Astrocyte (in vitro differentiated cells and primary cell): ENCODE measurements at regions not wholly inside any gene's neighbourhood (a gene's known extent, or its start where the extent isn't known, plus 50 kb on each side); places are given as distances from the start of the nearest gene placed in this dataset.

Source experiments
- EZH2 ChIP-seq: IDR thresholded peaks from 2 replicates; pipeline ENCODE4 v1.6.1; 2012; ENCODE audit warnings: mild to moderate bottlenecking, low read length, inconsistent platforms; ENCODE audit not compliant: insufficient read depth
- TF ChIP-seq, protein P1 (sequence below): IDR thresholded peaks from 2 replicates; pipeline ENCODE4 v1.5.1; 2011; ENCODE audit warnings: low read depth, mild to moderate bottlenecking, inconsistent platforms, low read length, moderate library complexity; ENCODE audit not compliant: insufficient read depth

DNA sequence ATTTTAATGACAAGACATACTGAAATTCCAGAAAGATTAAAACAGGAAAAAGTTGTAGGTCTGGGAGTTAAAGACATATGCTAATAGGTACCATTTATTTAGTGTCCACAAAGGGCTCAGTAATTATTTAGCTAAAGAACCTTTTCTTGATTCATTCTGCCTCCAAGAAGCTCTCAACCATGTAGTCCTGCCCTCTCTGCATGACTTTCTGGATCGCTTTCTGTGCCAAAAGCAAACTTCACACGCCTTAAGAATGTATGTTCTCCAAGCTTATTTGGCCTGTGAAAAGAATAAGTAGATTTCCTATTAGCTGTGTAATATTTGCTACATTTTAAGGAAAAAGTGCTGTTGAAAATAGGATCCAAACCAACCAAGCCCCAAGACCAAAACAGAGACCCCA, 291.7 kb downstream of the C12orf75 start:
- TF ChIP-seq, protein P1, sequence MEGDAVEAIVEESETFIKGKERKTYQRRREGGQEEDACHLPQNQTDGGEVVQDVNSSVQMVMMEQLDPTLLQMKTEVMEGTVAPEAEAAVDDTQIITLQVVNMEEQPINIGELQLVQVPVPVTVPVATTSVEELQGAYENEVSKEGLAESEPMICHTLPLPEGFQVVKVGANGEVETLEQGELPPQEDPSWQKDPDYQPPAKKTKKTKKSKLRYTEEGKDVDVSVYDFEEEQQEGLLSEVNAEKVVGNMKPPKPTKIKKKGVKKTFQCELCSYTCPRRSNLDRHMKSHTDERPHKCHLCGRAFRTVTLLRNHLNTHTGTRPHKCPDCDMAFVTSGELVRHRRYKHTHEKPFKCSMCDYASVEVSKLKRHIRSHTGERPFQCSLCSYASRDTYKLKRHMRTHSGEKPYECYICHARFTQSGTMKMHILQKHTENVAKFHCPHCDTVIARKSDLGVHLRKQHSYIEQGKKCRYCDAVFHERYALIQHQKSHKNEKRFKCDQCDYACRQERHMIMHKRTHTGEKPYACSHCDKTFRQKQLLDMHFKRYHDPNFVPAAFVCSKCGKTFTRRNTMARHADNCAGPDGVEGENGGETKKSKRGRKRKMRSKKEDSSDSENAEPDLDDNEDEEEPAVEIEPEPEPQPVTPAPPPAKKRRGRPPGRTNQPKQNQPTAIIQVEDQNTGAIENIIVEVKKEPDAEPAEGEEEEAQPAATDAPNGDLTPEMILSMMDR, result no peak
- TF ChIP-seq EZH2, result no peak
